ENCODE measurements at regions not wholly inside any gene's neighbourhood (a gene's known extent, or its start where the extent isn't known, plus 50 kb on each side); places are given as distances from the start of the nearest gene placed in this dataset.

DNA sequence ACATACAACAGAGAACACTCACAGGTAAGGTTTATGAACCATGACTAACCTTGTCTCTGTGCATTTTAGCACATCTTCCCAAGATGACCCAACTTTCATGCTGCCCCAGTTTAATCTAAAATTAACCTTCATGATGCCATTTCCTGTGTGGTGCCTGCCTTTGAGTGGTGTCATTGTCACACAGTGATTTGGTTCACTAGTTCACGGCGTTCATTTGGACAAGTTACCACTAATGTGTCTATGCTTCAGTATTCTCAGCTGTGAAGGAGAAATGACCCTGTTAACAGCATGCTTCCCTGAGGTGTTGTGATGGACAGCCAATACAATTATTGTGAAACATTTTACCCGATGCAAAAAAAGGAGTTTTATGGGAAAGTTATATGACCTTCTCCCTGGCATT is 693.1 kb downstream of the RWDD3 start (continued):
- no peak for TF ChIP-seq RXRA (IDR thresholded peaks at IDR 0.05; ENCODE audit: insufficient read depth, low read depth, low read length)

DNA sequence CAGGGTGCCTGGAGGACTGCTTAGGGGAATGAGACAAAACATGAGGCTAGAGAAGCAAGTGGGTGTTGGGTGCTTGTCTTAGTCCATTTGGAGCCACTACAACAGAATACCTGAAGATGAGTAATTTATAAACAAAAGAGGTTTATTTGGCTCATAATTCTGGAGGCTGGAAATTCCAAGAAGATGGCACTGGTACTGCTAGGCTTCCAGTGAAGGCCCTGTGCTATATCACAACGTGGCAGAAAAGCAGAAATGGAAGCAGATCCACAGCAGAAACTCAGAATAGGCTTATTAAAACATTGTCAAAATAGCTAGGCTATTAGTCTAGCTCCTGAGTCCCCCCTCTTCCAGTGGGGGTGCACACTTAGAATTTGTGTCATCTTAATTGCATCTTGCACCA is 701.7 kb downstream of the RWDD3 start:
- no peak for FAIRE-seq
- no peak overlapping the region for H2AFZ ChIP-seq (ENCODE audit: low read length)

More for the DNA sequence above, 701.7 kb downstream of the RWDD3 start:
- H3K27me3 ChIP-seq (replicated peaks in 1 of 4; ENCODE audit: control insufficient read depth in 3 of 4, extremely low read depth in 1 of 4, insufficient read depth in 3 of 4, low read length in 3 of 4), result no peaks in the 10 kb centered on the region
- H2BK15ac ChIP-seq (ENCODE audit: low read length), result no peak overlapping the region
- H4K20me1 ChIP-seq (replicated peaks in 1 of 2; ENCODE audit: control insufficient read depth in 1 of 2, insufficient read depth in 2 of 2, low read length in 2 of 2), result no peaks in the 10 kb centered on the region
- no peak overlapping the region for H2BK5ac ChIP-seq (ENCODE audit: low read depth, low read length)
- H3K36me3 ChIP-seq (ENCODE audit: control insufficient read depth in 2 of 4, insufficient read depth in 4 of 4, low read length in 3 of 4), result no peaks in the 10 kb centered on the region
- no peak overlapping the region for H3K4ac ChIP-seq (replicated peaks; ENCODE audit: insufficient read length, low read depth, low read length)
- no peaks in the 10 kb centered on the region for H3K4me1 ChIP-seq (replicated peaks in 1 of 4; ENCODE audit: control insufficient read depth in 3 of 4, insufficient read depth in 4 of 4, low read length in 3 of 4)
- no peak overlapping the region for H2BK12ac ChIP-seq (ENCODE audit: low read depth, low read length)
- H4K8ac ChIP-seq (ENCODE audit: extremely low read depth, insufficient read depth, low read length), result no peak overlapping the region
- H2BK20ac ChIP-seq (ENCODE audit: low read length), result no peak overlapping the region
- ChIA-PET CTCF (ENCODE audit: partially characterized antibody) (no interaction called here), POLR2A (ENCODE audit: partially characterized antibody) (no interaction called here)
- H3K23me2 ChIP-seq (ENCODE audit: low read depth, low read length), result no peaks in the 10 kb centered on the region
- H2AK5ac ChIP-seq (ENCODE audit: low read depth, low read length), result no peak overlapping the region
- no peak for TF ChIP-seq PHF8 (conservative IDR thresholded peaks at IDR 0.05; ENCODE audit: low read depth, low read length)
- no peak for TF ChIP-seq SUZ12 (IDR thresholded peaks at IDR 0.05; ENCODE audit: low read length)
- TF ChIP-seq EP300 (IDR thresholded peaks at IDR 0.05; ENCODE audit: borderline replicate concordance in 1 of 2, low read depth in 2 of 2, low read length in 2 of 2), result no peak
- TF ChIP-seq, protein P1, sequence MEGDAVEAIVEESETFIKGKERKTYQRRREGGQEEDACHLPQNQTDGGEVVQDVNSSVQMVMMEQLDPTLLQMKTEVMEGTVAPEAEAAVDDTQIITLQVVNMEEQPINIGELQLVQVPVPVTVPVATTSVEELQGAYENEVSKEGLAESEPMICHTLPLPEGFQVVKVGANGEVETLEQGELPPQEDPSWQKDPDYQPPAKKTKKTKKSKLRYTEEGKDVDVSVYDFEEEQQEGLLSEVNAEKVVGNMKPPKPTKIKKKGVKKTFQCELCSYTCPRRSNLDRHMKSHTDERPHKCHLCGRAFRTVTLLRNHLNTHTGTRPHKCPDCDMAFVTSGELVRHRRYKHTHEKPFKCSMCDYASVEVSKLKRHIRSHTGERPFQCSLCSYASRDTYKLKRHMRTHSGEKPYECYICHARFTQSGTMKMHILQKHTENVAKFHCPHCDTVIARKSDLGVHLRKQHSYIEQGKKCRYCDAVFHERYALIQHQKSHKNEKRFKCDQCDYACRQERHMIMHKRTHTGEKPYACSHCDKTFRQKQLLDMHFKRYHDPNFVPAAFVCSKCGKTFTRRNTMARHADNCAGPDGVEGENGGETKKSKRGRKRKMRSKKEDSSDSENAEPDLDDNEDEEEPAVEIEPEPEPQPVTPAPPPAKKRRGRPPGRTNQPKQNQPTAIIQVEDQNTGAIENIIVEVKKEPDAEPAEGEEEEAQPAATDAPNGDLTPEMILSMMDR (IDR thresholded peaks at IDR 0.05; ENCODE audit: control extremely low read depth in 1 of 3, insufficient read depth in 1 of 3, low read depth in 1 of 3, low read length in 3 of 3), result no peak
- TF ChIP-seq CTBP2 (IDR thresholded peaks at IDR 0.05; ENCODE audit: borderline replicate concordance, insufficient read depth, insufficient read length, low read length), result no peak
- H3K56ac ChIP-seq (replicated peaks; ENCODE audit: insufficient read length, low read depth, low read length), result no peak overlapping the region
- no peak overlapping the region for H3K23ac ChIP-seq (ENCODE audit: insufficient read length)
- H3K4me3 ChIP-seq (ENCODE audit: extremely low read depth in 1 of 4, insufficient read depth in 2 of 4, low read depth in 3 of 4, low read length in 4 of 4), result no peak overlapping the region
- no peak overlapping the region for H3K4me2 ChIP-seq (ENCODE audit: insufficient read depth in 1 of 2, low read depth in 2 of 2, low read length in 2 of 2)
- no peak overlapping the region for H3K18ac ChIP-seq (ENCODE audit: extremely low read depth, low read length)
- no peak overlapping the region for H2BK120ac ChIP-seq (replicated peaks; ENCODE audit: low read depth, low read length)
- no peak overlapping the region for H3K9ac ChIP-seq (replicated peaks in 1 of 4; ENCODE audit: extremely low read depth in 1 of 4, low read depth in 3 of 4, low read length in 3 of 4)
- H3K9me3 ChIP-seq (ENCODE audit: insufficient read depth in 2 of 2, low read depth in 1 of 2, low read length in 1 of 2), result no peaks in the 10 kb centered on the region
- H4K91ac ChIP-seq (replicated peaks; ENCODE audit: insufficient read length, low read length), result no peak overlapping the region
- DNase-seq (ENCODE audit: low read depth in 1 of 2, low spot score in 2 of 2), result no peak
- H3K14ac ChIP-seq (ENCODE audit: insufficient read length), result no peak overlapping the region
- no peaks in the 10 kb centered on the region for H3K79me1 ChIP-seq (ENCODE audit: low read depth, low read length)
- no peaks in the 10 kb centered on the region for H3K79me2 ChIP-seq (ENCODE audit: control insufficient read depth in 1 of 2, insufficient read depth in 2 of 2, low read length in 2 of 2)
- no peak overlapping the region for H3K27ac ChIP-seq (ENCODE audit: low read depth, low read length)
- WGBS, 2 experiments (ENCODE audit: extremely low coverage in 1 of 2, insufficient coverage in 1 of 2, insufficient read length in 1 of 2, insufficient replicate concordance in 2 of 2, low coverage in 1 of 2, low lambda C conversion rate in 2 of 2, missing lambda C conversion rate in 1 of 2), result 75% methylated on average over 1 of the region's 1 CpG; no CpG with 5 or more reads in 1 of the 2 experiments
- H4K5ac ChIP-seq (ENCODE audit: insufficient read length, low read depth, low read length), result no peak overlapping the region

Measured in H1 (cell line).